A549 (cell line): ENCODE measurements at regions not wholly inside any gene's neighbourhood (a gene's known extent, or its start where the extent isn't known, plus 50 kb on each side); places are given as distances from the start of the nearest gene placed in this dataset.
"Not testable (repeated sequence)": the region's sequence is repeated elsewhere in the genome, so short reads cannot be mapped to it uniquely, and the experiment has no call there.

ENCODE experiments used
- ATAC-seq, 2 experiments: fragments of 200-7000 bp in 1 of 2; fragments of >200 bp in 1 of 2; cut with Nextera tagmentation in 1 of 2; cut with Tn5 transposase in 1 of 2; 3 replicates each; pipeline versions ENCODE4 v1.8.0 to v1.9.1; 2018 to 2020; ENCODE audit warnings: mild to moderate bottlenecking in 1 of 2, moderate library complexity in 1 of 2
- CTCF ChIA-PET: fragments of 300-600 bp; sonication (Branson Sonifier 250); formaldehyde crosslinking; extraction: SDS; loops from one replicate; lab custom pipeline; 2021; ENCODE audit warnings: antibody characterized with exemption, inconsistent platforms; lab: Yijun Ruan, JAX
- POLR2A ChIA-PET: fragments of 350-600 bp; formaldehyde crosslinking; extraction: SDS; loops from one replicate; lab custom pipeline; 2021; ENCODE audit warnings: antibody characterized with exemption, inconsistent platforms; lab: Yijun Ruan, JAX
- DNase-seq, 2 experiments: peaks; one replicate each; pipeline versions ENCODE4 v3.0.0 to v3.0.0-alpha.2; 2011 to 2016; ENCODE audit warnings: low read depth in 1 of 2, low spot score in 1 of 2
- FAIRE-seq: peaks from 2 replicates; lab custom pipeline; 2011; peaks lifted over from hg19 to GRCh38; lab: Jason Lieb, UNC
- H3K27ac ChIP-seq, 2 experiments: fragments of >200 bp; sonication (Bioruptor Twin); formaldehyde crosslinking; 3 replicates each; pipeline ENCODE4 v1.5.1; 2016 to 2017
- H3K4me1 ChIP-seq: fragments of >200 bp; sonication (Bioruptor Twin); formaldehyde crosslinking; 3 replicates; pipeline ENCODE4 v1.6.1; 2016
- H3K4me2 ChIP-seq: fragments of >200 bp; sonication (Bioruptor Twin); formaldehyde crosslinking; 3 replicates; pipeline ENCODE4 v1.6.1; 2016
- H3K4me3 ChIP-seq: fragments of >200 bp; sonication (Bioruptor Twin); formaldehyde crosslinking; 3 replicates; pipeline ENCODE4 v1.5.1; 2016
- H3K9me3 ChIP-seq: fragments of >200 bp; sonication (Bioruptor Twin); formaldehyde crosslinking; 3 replicates; pipeline ENCODE4 v1.6.1; 2016
- ATOH8 ChIP-seq: fragments of 250-450 bp; sonication (Bioruptor Pico); IDR thresholded peaks from 2 replicates; pipeline ENCODE4 v1.5.0; 2020; ENCODE audit warnings: low read depth, mild to moderate bottlenecking, moderate library complexity
- CHD2 ChIP-seq: fragments of 150-350 bp; IDR thresholded peaks from 2 replicates; pipeline ENCODE4 v1.6.1; 2014; ENCODE audit warnings: low read length; ENCODE audit not compliant: partially characterized antibody
- ELK1 ChIP-seq: fragments of 150-350 bp; IDR thresholded peaks from 2 replicates; pipeline ENCODE4 v1.6.1; 2014; ENCODE audit warnings: low read depth, mild to moderate bottlenecking, low read length
- EP300 ChIP-seq, 2 experiments: fragments of >200 bp; sonication (Bioruptor Twin); formaldehyde crosslinking; IDR thresholded peaks; 2 replicates in 1 of 2; 3 replicates in 1 of 2; pipeline ENCODE4 v1.6.1; 2016 to 2017
- HDAC2 ChIP-seq: fragments of 200-600 bp; sonication (generic); IDR thresholded peaks from 2 replicates; pipeline ENCODE4 v1.6.1; 2016
- HES2 ChIP-seq: fragments of >200 bp; sonication (Bioruptor Twin); formaldehyde crosslinking; IDR thresholded peaks from 2 replicates; pipeline ENCODE4 v1.6.1; 2016
- HOXB5 ChIP-seq: fragments of 250-450 bp; sonication (Bioruptor Pico); IDR thresholded peaks from 2 replicates; pipeline ENCODE4 v1.5.0; 2020; ENCODE audit warnings: mild to moderate bottlenecking, moderate library complexity
- JUN ChIP-seq, 2 experiments: fragments of >200 bp; sonication (Bioruptor Twin); formaldehyde crosslinking; IDR thresholded peaks; 2 replicates in 1 of 2; 3 replicates in 1 of 2; pipeline ENCODE4 v1.6.1; 2016 to 2017
- PHF8 ChIP-seq: fragments of 200-600 bp; sonication (generic); IDR thresholded peaks from 2 replicates; pipeline ENCODE4 v1.6.1; 2016; ENCODE audit warnings: low read depth, mild to moderate bottlenecking, antibody characterized with exemption, moderate library complexity, borderline replicate concordance
- POLR2A ChIP-seq: IDR thresholded peaks from 2 replicates; pipeline ENCODE4 v1.6.1; 2012; ENCODE audit warnings: mild to moderate bottlenecking, low read length
- RARB ChIP-seq: fragments of 250-450 bp; sonication (Bioruptor Pico); IDR thresholded peaks from 2 replicates; pipeline ENCODE4 v1.8.0; 2021; ENCODE audit warnings: mild to moderate bottlenecking, moderate library complexity
- RCOR1 ChIP-seq: fragments of 150-350 bp; IDR thresholded peaks from 2 replicates; pipeline ENCODE4 v1.6.1; 2014; ENCODE audit warnings: antibody characterized with exemption, low read length, low read depth
- REST ChIP-seq: fragments of 200-600 bp; sonication (generic); IDR thresholded peaks from 2 replicates; pipeline ENCODE4 v1.6.1; 2016; ENCODE audit warnings: antibody characterized with exemption, mild to moderate bottlenecking, moderate library complexity
- ZFP36 ChIP-seq: fragments of 450-650 bp; IDR thresholded peaks from 2 replicates; pipeline ENCODE4 v1.6.1; 2014; ENCODE audit warnings: borderline replicate concordance; ENCODE audit not compliant: partially characterized antibody
- ZNF302 ChIP-seq: fragments of 250-450 bp; sonication (Bioruptor Pico); IDR thresholded peaks from 2 replicates; pipeline ENCODE4 v1.9.0; 2021; ENCODE audit warnings: inconsistent platforms, mild to moderate bottlenecking, moderate library complexity
- ZSCAN20 ChIP-seq: fragments of 250-450 bp; sonication (Bioruptor Pico); IDR thresholded peaks from 2 replicates; pipeline ENCODE4 v1.8.0; 2022; ENCODE audit warnings: mild to moderate bottlenecking, moderate library complexity
- WGBS: methylation state at CpG from one replicate; pipeline ENCODE4 v1.1.6; 2017; ENCODE audit errors: missing lambda C conversion rate; 5-methylcytosine and 5-hydroxymethylcytosine counted together

- H3K9me3 ChIP-seq = no peaks in the 10 kb centered on the region
- ATAC-seq = no peak
- no peak for DNase-seq
- WGBS = 80% methylated on average over 4 of the region's 4 CpGs
- no peaks in the 10 kb centered on the region for H3K4me1 ChIP-seq
- no peak overlapping the region for H3K27ac ChIP-seq
- ChIA-PET POLR2A (no interaction called here), CTCF (no interaction called here)
- no peak overlapping the region for H3K4me3 ChIP-seq
- no peak overlapping the region for H3K4me2 ChIP-seq
- no peak for FAIRE-seq
- no peak for TF ChIP-seq RCOR1
- no peak for TF ChIP-seq JUN (IDR thresholded peaks at IDR 0.05)
- TF ChIP-seq HDAC2 = no peak
- TF ChIP-seq ZNF302 = no peak
These were observed 384.0 kb upstream of the UBE2E3 start for GRCh38 chr2:180596453-180596852.

GRCh38 chr2:180591947-180592346 is 388.5 kb upstream of the UBE2E3 start:
- TF ChIP-seq ZSCAN20 = no peak
- TF ChIP-seq EP300 (IDR thresholded peaks at IDR 0.05) = no peak
- TF ChIP-seq HDAC2 = no peak
- no peak for TF ChIP-seq HES2
- no peak for TF ChIP-seq POLR2A
- TF ChIP-seq ZFP36 = no peak
- TF ChIP-seq PHF8 = no peak
- TF ChIP-seq ELK1 = no peak
- no peak for TF ChIP-seq CHD2
- Histone ChIP-seq H3K9me3 (no peaks in the 10 kb centered on the region), H3K4me2 (no peak overlapping the region), H3K4me1 (no peaks in the 10 kb centered on the region), H3K4me3 (no peak overlapping the region), H3K27ac (no peak overlapping the region)
- DNase-seq = no peak
- WGBS = 91% methylated on average over 1 of the region's 1 CpG
- POLR2A ChIA-PET = no interaction called here
- ATAC-seq = no peak
- CTCF ChIA-PET = no interaction called here
- FAIRE-seq = no peak

GRCh38 chr2:180591093-180591781 is 389.2 kb upstream of the UBE2E3 start:
- H3K4me2 ChIP-seq, DNase-seq, POLR2A ChIA-PET, H3K4me3 ChIP-seq, CTCF ChIA-PET, H3K27ac ChIP-seq, FAIRE-seq, ATAC-seq, H3K4me1 ChIP-seq, H3K9me3 ChIP-seq: not testable (repeated sequence)
- 60% methylated on average over 7 of the region's 11 CpGs for WGBS

- Histone ChIP-seq H3K4me1 (no peaks in the 10 kb centered on the region), H3K4me3 (no peak overlapping the region), H3K4me2 (no peak overlapping the region), H3K9me3 (no peaks in the 10 kb centered on the region)
- CTCF ChIA-PET = interaction anchor here (0.7 kb wide), 2 partner anchors 143 to 459 kb away, joined by 3 read pairs; no protein-coding TSS in a partner anchor
- POLR2A ChIA-PET = no interaction called here
- DNase-seq (no peak), ATAC-seq (no peak)
- WGBS = 87% methylated on average over 2 of the region's 2 CpGs
- TF ChIP-seq RARB (CRISPR knock-in tag) (no peak), HOXB5 (CRISPR knock-in tag) (no peak), REST (no peak), ATOH8 (CRISPR knock-in tag) (no peak)
- TF ChIP-seq, all 56 proteins: peak for 0
- no peak overlapping the region for H3K27ac ChIP-seq
- FAIRE-seq = no peak
These were observed 396.8 kb upstream of the UBE2E3 start for GRCh38 chr2:180583441-180584140.
